ENCODE measurements at regions not wholly inside any gene's neighbourhood (a gene's known extent, or its start where the extent isn't known, plus 50 kb on each side); places are given as distances from the start of the nearest gene placed in this dataset.
"Not testable (repeated sequence)": the region's sequence is repeated elsewhere in the genome, so short reads cannot be mapped to it uniquely, and the experiment has no call there.

DNA sequence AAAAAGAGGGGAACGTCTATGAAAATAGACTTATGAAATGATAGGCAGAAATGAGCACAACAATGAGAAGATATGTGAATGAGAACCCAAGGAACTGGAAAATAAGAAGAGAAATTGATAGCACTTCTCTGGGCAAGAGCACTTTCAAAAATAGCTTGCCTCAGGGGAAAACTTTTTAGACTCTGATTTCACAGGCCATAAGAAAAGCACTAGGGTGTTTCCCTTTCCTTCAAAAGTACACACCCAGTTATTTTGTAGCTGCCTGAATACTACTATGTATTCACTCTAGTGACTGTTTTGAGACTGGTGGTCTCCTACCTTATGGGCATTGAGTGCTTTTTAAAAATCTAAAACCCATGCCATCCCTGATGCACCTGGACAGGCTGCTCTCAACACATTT, 172.3 kb upstream of the SOX6 start:
- no peak overlapping the region for H3K4me3 ChIP-seq (replicated peaks in 1 of 4; ENCODE audit: control extremely low read depth in 1 of 4, insufficient read depth in 1 of 4, low read depth in 3 of 4, low read length in 4 of 4)
- H3K9ac ChIP-seq (ENCODE audit: insufficient read depth, low read length) = no peak overlapping the region
- no peaks in the 10 kb centered on the region for H3K36me3 ChIP-seq (ENCODE audit: control insufficient read depth, insufficient read depth, low read length)
- no peaks in the 10 kb centered on the region for H3K79me2 ChIP-seq (ENCODE audit: control insufficient read depth, insufficient read depth, low read length)
- no peaks in the 10 kb centered on the region for H3K4me1 ChIP-seq (ENCODE audit: control insufficient read depth, extremely low read depth, insufficient read depth, low read length)
- H4K20me1 ChIP-seq (ENCODE audit: control insufficient read depth, extremely low read depth, insufficient read depth, low read length) = no peaks in the 10 kb centered on the region
- no peak for DNase-seq (ENCODE audit: low read depth in 2 of 2)
- no peak overlapping the region for H3K4me2 ChIP-seq (ENCODE audit: extremely low read depth, insufficient read depth, low read length)
- no peaks in the 10 kb centered on the region for H3K27me3 ChIP-seq (ENCODE audit: control insufficient read depth, insufficient read depth, low read length)
- TF ChIP-seq, protein P1, sequence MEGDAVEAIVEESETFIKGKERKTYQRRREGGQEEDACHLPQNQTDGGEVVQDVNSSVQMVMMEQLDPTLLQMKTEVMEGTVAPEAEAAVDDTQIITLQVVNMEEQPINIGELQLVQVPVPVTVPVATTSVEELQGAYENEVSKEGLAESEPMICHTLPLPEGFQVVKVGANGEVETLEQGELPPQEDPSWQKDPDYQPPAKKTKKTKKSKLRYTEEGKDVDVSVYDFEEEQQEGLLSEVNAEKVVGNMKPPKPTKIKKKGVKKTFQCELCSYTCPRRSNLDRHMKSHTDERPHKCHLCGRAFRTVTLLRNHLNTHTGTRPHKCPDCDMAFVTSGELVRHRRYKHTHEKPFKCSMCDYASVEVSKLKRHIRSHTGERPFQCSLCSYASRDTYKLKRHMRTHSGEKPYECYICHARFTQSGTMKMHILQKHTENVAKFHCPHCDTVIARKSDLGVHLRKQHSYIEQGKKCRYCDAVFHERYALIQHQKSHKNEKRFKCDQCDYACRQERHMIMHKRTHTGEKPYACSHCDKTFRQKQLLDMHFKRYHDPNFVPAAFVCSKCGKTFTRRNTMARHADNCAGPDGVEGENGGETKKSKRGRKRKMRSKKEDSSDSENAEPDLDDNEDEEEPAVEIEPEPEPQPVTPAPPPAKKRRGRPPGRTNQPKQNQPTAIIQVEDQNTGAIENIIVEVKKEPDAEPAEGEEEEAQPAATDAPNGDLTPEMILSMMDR (conservative IDR thresholded peaks at IDR 0.05 in 1 of 2, IDR thresholded peaks at IDR 0.05 in 1 of 2; ENCODE audit: low read depth in 1 of 2, low read length in 2 of 2) = no peak
- no peak for TF ChIP-seq EZH2 (IDR thresholded peaks at IDR 0.05; ENCODE audit: low read length, missing control alignments)
- no peak overlapping the region for H3K27ac ChIP-seq (ENCODE audit: insufficient read depth, low read length)
- H3K9me3 ChIP-seq (ENCODE audit: control insufficient read depth, insufficient read depth, low read depth, low read length) = no peaks in the 10 kb centered on the region
- H2AFZ ChIP-seq (ENCODE audit: low read length) = no peak overlapping the region

DNA sequence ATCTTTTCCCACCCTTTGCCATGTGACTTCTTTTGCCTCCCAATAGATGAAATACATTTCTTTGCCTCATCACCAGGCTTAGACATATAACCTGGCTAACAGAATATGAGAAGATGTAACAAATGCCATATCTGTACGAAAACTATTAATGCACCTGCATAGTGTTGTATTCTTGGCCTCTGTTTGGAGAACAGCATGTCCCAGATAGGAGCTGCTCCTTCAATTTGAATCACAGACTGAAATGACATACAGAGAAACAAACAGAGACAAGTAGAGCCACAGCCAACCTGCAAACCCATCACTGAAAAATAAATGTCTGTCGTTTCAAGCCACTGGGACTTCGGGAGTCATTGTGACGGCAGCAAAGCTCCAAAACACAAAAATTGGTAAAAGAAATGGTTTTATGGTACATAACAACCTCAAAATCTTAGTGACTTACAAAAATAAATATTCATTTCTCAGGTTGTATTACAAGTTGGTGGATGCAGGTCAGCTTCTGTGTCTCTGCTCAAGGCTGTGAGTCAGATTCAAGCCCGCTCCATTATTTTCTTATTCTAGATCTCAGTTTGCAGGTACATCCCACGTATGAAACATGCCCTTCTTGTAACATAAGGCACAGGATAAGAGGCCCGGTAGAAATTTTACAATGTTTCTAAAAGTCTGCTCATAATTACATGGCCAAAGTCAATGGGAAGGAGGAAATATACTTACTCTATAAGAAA, 171.3 kb upstream of the SOX6 start:
- no peak for TF ChIP-seq EZH2 (IDR thresholded peaks at IDR 0.05; ENCODE audit: low read length, missing control alignments)
- TF ChIP-seq, protein P1 (conservative IDR thresholded peaks at IDR 0.05 in 1 of 2, IDR thresholded peaks at IDR 0.05 in 1 of 2; ENCODE audit: low read depth in 1 of 2, low read length in 2 of 2) = no peak
- no peaks in the 10 kb centered on the region for H3K4me1 ChIP-seq (ENCODE audit: control insufficient read depth, extremely low read depth, insufficient read depth, low read length)
- no peak overlapping the region for H3K27ac ChIP-seq (ENCODE audit: insufficient read depth, low read length)
- no peak for DNase-seq (ENCODE audit: low read depth in 2 of 2)
- no peaks in the 10 kb centered on the region for H3K79me2 ChIP-seq (ENCODE audit: control insufficient read depth, insufficient read depth, low read length)
- no peaks in the 10 kb centered on the region for H3K27me3 ChIP-seq (ENCODE audit: control insufficient read depth, insufficient read depth, low read length)
- H2AFZ ChIP-seq (ENCODE audit: low read length) = no peak overlapping the region
- H3K36me3 ChIP-seq (ENCODE audit: control insufficient read depth, insufficient read depth, low read length) = no peaks in the 10 kb centered on the region
- H3K9me3 ChIP-seq (ENCODE audit: control insufficient read depth, insufficient read depth, low read depth, low read length) = no peaks in the 10 kb centered on the region
- H4K20me1 ChIP-seq (ENCODE audit: control insufficient read depth, extremely low read depth, insufficient read depth, low read length) = no peaks in the 10 kb centered on the region
- no peak overlapping the region for H3K4me2 ChIP-seq (ENCODE audit: extremely low read depth, insufficient read depth, low read length)
- H3K4me3 ChIP-seq (replicated peaks in 1 of 4; ENCODE audit: control extremely low read depth in 1 of 4, insufficient read depth in 1 of 4, low read depth in 3 of 4, low read length in 4 of 4) = no peak overlapping the region
- no peak overlapping the region for H3K9ac ChIP-seq (ENCODE audit: insufficient read depth, low read length)

DNA sequence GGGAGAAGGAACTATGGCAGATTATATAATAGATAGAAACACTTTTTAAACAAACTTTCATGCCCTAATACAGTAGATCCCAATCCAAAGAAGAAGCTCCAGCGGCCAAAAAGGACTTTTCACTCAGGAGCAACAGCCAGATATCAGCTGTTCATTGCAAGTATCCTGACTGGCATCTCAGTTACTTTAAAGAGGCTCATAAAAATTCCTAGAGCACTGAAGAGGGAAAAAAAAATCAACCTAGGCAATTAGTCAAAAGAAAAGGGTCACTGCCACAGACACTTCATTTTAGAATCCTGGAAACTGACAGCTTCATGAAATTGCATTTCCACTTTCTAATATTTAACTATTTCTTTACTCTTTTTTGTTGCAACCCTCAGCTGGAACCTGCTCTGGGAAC, 170.6 kb upstream of the SOX6 start:
- Histone ChIP-seq H3K9ac (ENCODE audit: insufficient read depth, low read length) (no peak overlapping the region), H3K4me3 (replicated peaks in 1 of 4; ENCODE audit: control extremely low read depth in 1 of 4, insufficient read depth in 1 of 4, low read depth in 3 of 4, low read length in 4 of 4) (no peak overlapping the region), H4K20me1 (ENCODE audit: control insufficient read depth, extremely low read depth, insufficient read depth, low read length) (no peaks in the 10 kb centered on the region), H3K9me3 (ENCODE audit: control insufficient read depth, insufficient read depth, low read depth, low read length) (no peaks in the 10 kb centered on the region), H3K79me2 (ENCODE audit: control insufficient read depth, insufficient read depth, low read length) (no peaks in the 10 kb centered on the region), H3K4me2 (ENCODE audit: extremely low read depth, insufficient read depth, low read length) (no peak overlapping the region), H3K4me1 (ENCODE audit: control insufficient read depth, extremely low read depth, insufficient read depth, low read length) (no peaks in the 10 kb centered on the region), H3K27ac (ENCODE audit: insufficient read depth, low read length) (no peak overlapping the region), H2AFZ (ENCODE audit: low read length) (no peak overlapping the region), H3K27me3 (ENCODE audit: control insufficient read depth, insufficient read depth, low read length) (no peaks in the 10 kb centered on the region), H3K36me3 (ENCODE audit: control insufficient read depth, insufficient read depth, low read length) (no peaks in the 10 kb centered on the region)
- TF ChIP-seq, protein P1 (conservative IDR thresholded peaks at IDR 0.05 in 1 of 2, IDR thresholded peaks at IDR 0.05 in 1 of 2; ENCODE audit: low read depth in 1 of 2, low read length in 2 of 2) = no peak
- no peak for TF ChIP-seq EZH2 (IDR thresholded peaks at IDR 0.05; ENCODE audit: low read length, missing control alignments)
- DNase-seq (ENCODE audit: low read depth in 2 of 2) = no peak

DNA sequence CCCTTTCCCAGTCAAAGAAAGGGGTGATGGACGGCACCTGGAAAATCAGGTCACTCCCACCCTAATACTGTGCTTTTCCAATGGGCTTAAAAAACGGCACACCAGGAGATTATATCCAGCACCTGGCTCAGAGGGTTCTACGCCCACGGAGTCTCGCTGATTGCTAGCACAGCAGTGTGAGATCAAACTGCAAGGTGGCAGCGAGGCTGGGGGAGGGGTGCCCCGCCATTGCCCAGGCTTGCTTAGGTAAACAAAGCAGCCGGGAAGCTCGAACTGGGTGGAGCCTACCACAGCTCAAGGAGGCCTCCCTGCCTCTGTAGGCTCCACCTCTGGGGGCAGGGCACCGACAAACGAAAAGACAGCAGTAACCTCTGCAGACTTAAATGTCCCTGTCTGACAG, 164.4 kb upstream of the SOX6 start:
- H3K9me3 ChIP-seq (ENCODE audit: control insufficient read depth, insufficient read depth, low read depth, low read length); H3K79me2 ChIP-seq (ENCODE audit: control insufficient read depth, insufficient read depth, low read length); H2AFZ ChIP-seq (ENCODE audit: low read length); H4K20me1 ChIP-seq (ENCODE audit: control insufficient read depth, extremely low read depth, insufficient read depth, low read length); H3K4me1 ChIP-seq (ENCODE audit: control insufficient read depth, extremely low read depth, insufficient read depth, low read length); H3K27me3 ChIP-seq (ENCODE audit: control insufficient read depth, insufficient read depth, low read length); H3K27ac ChIP-seq (ENCODE audit: insufficient read depth, low read length); H3K9ac ChIP-seq (ENCODE audit: insufficient read depth, low read length); DNase-seq (ENCODE audit: low read depth in 2 of 2); H3K36me3 ChIP-seq (ENCODE audit: control insufficient read depth, insufficient read depth, low read length); H3K4me2 ChIP-seq (ENCODE audit: extremely low read depth, insufficient read depth, low read length); H3K4me3 ChIP-seq (replicated peaks in 1 of 4; ENCODE audit: control extremely low read depth in 1 of 4, insufficient read depth in 1 of 4, low read depth in 3 of 4, low read length in 4 of 4): not testable (repeated sequence)

Measured in fibroblast of lung (primary cell).